GM21381 (cell line): ENCODE measurements at regions not wholly inside any gene's neighbourhood (a gene's known extent, or its start where the extent isn't known, plus 50 kb on each side); places are given as distances from the start of the nearest gene placed in this dataset.
"Not testable (repeated sequence)": the region's sequence is repeated elsewhere in the genome, so short reads cannot be mapped to it uniquely, and the experiment has no call there.

Experiments
- ATAC-seq: cut with Tn5 transposase; IDR thresholded peaks from one replicate; pipeline ENCODE4 v1.9.1; 2021; ENCODE audit warnings: mild to moderate bottlenecking, moderate library complexity; ENCODE audit not compliant: unreplicated experiment

GRCh38 chrX:44785652-44786051 lies 58.2 kb upstream of the DUSP21 start:
- ATAC-seq, result no peak

DNA sequence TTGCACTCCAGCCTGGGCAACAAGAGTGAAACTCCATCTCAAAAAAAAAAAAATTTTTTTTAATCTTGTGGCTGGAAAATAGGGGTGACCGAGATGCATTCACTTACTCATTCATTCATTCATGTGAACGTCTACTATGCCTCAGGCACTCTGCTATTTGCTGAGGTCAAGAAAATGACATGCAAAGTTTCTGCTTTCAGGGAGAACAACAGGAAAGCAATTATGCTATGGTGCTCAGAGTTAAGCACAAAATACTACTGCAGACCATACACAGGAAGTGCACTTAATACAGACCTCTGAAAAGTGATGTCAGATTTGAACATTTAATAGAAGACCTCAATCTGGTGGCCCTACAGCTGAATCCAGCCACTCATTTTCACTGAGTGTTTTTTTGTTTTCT lies 59.6 kb upstream of the DUSP21 start:
- ATAC-seq, result no peak

- ATAC-seq, result no peak
Observed at GRCh38 chrX:44778254-44778653, 65.6 kb upstream of the DUSP21 start.

GRCh38 chrX:44775726-44776125 lies 68.1 kb upstream of the DUSP21 start:
- no peak for ATAC-seq

GRCh38 chrX:44774066-44774465 lies 69.8 kb upstream of the DUSP21 start:
- ATAC-seq, result not testable (repeated sequence)

- no peak for ATAC-seq
Observed at GRCh38 chrX:44770121-44770520, 73.7 kb upstream of the DUSP21 start.

DNA sequence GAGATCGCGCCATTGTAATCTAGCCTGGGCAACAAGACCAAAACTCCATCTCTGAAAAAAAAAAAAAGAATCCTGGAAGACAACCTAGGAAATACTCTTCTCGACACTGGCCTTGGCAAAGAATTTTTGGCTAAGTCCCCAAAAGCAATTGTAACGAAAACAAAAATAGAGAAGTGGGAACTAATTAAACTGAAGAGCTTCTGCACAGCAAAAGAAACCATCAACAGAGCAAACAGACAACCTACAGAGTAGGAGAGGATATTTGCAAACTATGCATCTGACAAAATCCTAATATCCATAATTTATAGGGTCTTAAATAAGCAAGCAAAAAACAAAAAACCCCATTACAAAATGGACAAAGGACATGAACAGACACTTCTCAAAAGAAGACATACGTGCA lies 76.5 kb upstream of the DUSP21 start:
- ATAC-seq, result no peak

DNA sequence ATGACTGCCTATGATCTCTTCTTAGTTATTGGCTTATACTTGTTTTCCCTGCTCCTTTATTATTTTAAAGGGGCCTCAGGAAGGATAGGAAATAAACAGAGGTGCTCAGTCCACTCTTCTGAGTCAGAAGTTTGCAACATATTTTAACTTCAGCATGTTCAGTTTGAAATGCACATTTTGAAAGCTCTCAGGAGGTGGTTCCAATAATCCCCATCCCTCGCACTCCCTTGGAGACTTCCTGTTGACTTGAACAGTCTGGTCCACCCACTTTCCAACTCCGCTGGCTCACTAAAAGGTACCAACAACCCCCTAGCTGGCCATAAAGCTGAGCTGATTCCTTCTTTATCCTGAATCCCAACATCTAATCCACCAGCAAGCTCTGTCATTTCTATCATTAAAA lies 78.3 kb upstream of the DUSP21 start:
- ATAC-seq, result no peak

- ATAC-seq, result no peak
Observed at GRCh38 chrX:44747969-44748368, 95.9 kb upstream of the DUSP21 start.

GRCh38 chrX:44747317-44747716 lies 96.5 kb upstream of the DUSP21 start:
- ATAC-seq, result no peak

GRCh38 chrX:44744799-44745198 lies 99.0 kb upstream of the DUSP21 start:
- no peak for ATAC-seq

- no peak for ATAC-seq
Observed at GRCh38 chrX:44742480-44743155, 101.2 kb upstream of the DUSP21 start.

DNA sequence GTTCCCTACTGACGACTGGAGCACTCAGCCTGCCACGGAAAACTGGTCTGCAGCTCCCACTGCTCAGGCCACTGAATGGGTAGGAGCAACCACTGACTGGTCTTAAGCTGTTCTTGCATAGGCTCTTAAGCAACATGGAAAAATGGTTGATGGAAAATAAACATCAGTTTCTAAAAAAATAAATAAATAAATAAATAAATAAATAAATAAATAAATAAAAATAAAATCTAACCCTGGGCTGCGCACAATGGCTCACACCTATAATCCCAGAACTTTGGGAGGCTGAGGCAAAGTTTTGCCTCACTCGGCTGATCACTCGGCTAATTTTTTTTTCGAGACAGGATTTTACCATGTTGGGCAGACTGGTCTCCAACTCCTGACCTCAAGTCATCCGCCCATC lies 102.0 kb upstream of the DUSP21 start:
- ATAC-seq, result not testable (repeated sequence)

DNA sequence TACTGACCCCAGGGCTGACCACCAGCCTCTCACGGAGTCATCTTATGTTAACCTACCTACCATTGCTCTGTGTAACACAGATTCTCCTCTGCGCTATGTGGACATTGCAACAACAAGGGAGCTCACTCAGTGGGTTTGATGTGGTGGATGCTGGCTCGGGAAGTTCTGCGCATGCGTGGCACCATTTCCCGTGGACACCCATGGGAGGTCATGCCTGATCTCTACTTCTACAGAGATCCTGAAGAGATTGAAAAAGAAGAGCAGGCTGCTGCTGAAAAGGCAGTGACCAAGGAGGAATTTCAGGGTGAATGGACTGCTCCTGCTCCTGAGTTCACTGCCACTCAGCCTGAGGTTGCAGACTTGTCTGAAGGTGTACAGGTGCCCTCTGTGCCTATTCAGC lies 102.4 kb upstream of the DUSP21 start:
- ATAC-seq, result not testable (repeated sequence)

DNA sequence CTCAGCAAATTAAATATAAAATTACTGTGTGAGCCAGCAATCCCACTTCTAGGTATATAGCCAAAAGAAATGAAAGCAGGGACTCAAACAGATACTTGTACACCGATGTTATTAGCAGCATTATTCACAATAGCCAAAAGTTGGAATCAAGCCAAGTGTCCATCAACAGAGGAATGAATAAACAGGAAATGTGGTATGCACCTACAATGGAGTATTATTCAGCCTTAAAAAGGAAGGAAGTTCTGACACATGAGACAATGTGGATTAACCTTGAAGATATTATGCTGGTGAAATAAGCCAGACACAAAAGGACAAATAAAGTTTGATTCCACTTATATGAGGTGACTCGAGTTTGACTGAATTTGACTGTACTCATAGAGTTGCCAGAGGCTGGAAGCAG lies 108.3 kb upstream of the DUSP21 start:
- no peak for ATAC-seq

- ATAC-seq, result no peak
Observed at GRCh38 chrX:44733931-44734330, 109.9 kb upstream of the DUSP21 start.

- ATAC-seq, result no peak
Observed at GRCh38 chrX:44731160-44731559, 112.7 kb upstream of the DUSP21 start.

DNA sequence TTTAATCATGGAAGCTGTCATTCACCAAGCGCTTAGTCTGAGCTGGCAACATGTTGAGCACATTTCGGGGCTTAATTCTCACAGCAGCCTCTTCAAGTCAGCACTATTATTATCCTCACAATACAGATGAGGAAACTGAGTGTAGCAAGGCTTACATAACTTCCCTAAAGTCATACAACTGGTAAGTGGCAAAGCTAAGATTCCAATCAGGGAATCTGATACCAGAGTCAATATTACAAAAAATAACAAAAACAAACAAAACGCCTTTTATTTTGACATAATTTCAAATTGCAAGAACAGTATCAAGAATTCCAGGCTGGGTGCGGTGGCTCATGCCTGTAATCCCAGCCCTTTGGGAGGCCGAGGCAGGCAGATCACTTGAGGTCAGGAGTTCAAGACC lies 120.4 kb upstream of the DUSP21 start:
- no peak for ATAC-seq

DNA sequence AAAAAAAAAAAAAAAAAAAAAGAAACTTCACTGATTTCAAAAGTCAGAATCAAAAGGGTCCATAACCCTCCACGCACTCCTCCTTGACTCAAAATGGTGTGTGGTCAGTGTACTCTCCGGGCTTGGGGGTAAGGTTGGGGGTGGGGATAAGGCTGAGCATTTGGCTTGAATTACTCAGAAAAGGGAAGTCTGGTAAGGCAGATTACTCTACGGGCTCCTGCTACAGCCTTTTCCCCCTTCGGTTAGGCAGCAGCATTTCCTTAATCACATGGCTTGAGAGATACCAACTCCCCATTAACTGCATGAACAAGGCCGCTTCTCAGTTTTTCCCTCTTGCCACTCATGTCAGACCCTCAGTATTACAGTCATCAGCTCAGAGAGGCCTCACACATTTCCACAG lies 135.4 kb upstream of the DUSP21 start:
- no peak for ATAC-seq

DNA sequence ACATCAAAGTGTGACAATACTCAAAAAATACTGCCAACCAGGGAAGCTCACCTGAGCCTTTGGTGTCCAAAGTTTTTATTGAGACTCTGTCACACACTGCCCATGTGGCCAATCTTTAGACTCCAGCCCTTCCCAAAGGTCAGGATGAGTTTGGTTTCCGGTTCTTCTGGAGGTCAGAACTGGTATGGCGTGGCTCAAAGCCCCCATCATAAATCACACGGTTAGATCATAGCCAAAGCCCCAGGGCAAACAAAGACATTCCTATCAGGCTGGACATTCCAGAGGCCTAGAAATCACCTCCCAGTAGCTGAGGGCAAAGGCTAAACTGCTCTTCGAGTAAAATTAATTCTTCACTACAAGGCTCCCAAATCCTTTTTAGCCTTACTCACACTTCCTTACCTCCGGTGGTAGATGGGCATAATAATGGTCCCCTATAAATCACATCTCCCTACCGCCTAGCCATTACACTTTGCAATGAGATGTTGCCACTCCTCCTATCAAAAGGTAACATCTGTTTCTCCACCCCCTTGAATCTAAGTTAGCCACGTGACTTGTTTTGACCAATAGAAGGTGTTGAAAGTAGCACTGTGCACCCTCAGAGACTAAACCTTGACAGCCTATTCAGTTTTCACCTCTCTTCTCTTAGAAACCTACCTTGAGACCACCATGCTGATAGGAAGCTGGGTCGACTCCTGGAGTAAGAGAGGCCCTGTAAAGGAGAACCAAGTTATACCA lies 137.8 kb upstream of the DUSP21 start:
- ATAC-seq, result no peak

GRCh38 chrX:44698357-44698756 lies 145.5 kb upstream of the DUSP21 start:
- ATAC-seq, result no peak

GRCh38 chrX:44693255-44693654 lies 150.6 kb upstream of the DUSP21 start:
- ATAC-seq, result no peak

GRCh38 chrX:44690129-44690528 lies 147.5 kb upstream of the FUNDC1 start:
- no peak for ATAC-seq
